ENCODE measurements at regions not wholly inside any gene's neighbourhood (a gene's known extent, or its start where the extent isn't known, plus 50 kb on each side); places are given as distances from the start of the nearest gene placed in this dataset.
A peak's percentile ranks its signal among the peaks of the same experiment; 100 is the strongest.

DNA sequence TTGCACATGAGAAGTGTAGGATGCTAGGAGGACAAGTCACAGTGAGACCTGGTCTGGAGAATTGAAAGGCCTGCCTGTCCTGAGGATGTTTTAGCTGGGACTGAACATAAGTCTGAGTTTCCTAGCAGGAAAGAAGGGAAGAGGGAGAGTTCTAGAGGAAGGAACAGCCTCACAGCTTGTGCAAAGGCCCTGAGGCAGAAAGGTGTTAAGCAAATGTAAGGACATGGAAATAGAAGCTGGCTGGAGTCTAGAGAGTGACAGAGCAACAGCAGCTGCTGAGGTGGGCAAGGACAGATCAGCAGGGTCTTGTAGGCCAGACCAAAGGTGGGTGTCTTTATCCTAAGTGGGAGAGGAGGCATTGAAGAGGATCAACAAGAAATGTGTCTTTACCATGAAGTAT lies 210.9 kb upstream of the E2F8 start:
- no peaks in the 10 kb centered on the region for H3K4me1 Mint-ChIP-seq (ENCODE audit: low read depth)
- intact Hi-C loops (cut with micrococcal nuclease) = no loop called here
- no peak for DNase-seq (ENCODE audit: low spot score)
- peaks cover 13% of the 10 kb centered on the region for H3K27me3 Mint-ChIP-seq (ENCODE audit: low read depth)
- H3K27ac Mint-ChIP-seq = no peak overlapping the region
- H3K36me3 Mint-ChIP-seq (ENCODE audit: low read depth) = no peaks in the 10 kb centered on the region
- no peak overlapping the region for H3K4me3 Mint-ChIP-seq (ENCODE audit: low read depth)
- H3K9me3 Mint-ChIP-seq = no peaks in the 10 kb centered on the region

DNA sequence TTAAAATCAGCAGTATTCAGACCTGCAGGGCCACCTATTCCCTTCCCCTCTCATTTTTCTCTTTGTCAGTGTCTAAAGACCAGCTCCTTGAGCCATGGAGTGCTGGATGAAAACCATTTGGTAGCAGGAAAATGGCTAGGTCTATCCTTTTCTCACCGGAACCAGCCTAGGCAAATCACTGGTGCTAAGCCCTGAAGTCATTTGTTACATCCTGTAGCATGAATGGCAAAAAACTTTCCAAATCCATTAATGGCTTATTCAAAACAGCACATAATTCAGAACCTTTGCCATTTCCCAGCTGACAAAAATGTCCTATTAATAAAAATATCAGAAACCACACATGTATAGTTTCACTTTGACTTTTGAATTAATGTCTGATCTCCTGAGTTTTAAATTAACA lies 209.5 kb upstream of the E2F8 start:
- H3K9me3 Mint-ChIP-seq = no peaks in the 10 kb centered on the region
- no peak overlapping the region for H3K27ac Mint-ChIP-seq
- intact Hi-C loops (cut with micrococcal nuclease) = no loop called here
- H3K4me3 Mint-ChIP-seq (ENCODE audit: low read depth) = no peak overlapping the region
- H3K36me3 Mint-ChIP-seq (ENCODE audit: low read depth) = no peaks in the 10 kb centered on the region
- no peak for DNase-seq (ENCODE audit: low spot score)
- H3K27me3 Mint-ChIP-seq (ENCODE audit: low read depth) = peaks cover 17% of the 10 kb centered on the region
- peaks cover 5% of the 10 kb centered on the region for H3K4me1 Mint-ChIP-seq (ENCODE audit: low read depth)

DNA sequence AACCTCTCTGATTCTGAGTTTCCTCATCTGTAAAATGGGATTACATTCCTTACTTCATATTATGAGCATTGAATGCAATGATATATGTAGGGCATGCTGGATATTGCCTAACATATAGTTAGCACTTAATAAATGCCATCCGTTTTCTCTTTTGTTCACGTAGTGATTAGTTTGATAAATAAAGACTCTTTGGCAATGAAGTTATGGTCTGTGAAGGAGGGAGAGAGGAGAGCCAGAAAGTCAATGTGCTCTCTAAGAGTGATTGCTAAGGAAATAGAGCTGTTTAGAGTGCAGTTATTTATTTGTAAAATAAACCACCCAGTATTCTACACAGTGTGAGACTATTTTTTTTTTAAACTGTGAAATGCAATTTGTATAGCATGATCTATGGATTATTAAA lies 207.9 kb upstream of the E2F8 start:
- intact Hi-C loops (cut with micrococcal nuclease) = loop anchor here (10.0 kb wide), 2 partner anchors 384 to 916 kb away; partner anchors contain the start of genes HTATIP2 and MRGPRX2
- Mint-ChIP-seq H3K4me3 (ENCODE audit: low read depth) (no peak overlapping the region), H3K27me3 (ENCODE audit: low read depth) (peaks cover 21% of the 10 kb centered on the region), H3K36me3 (ENCODE audit: low read depth) (no peaks in the 10 kb centered on the region), H3K4me1 (ENCODE audit: low read depth) (peaks cover 6% of the 10 kb centered on the region), H3K27ac (no peak overlapping the region), H3K9me3 (no peaks in the 10 kb centered on the region)
- DNase-seq (ENCODE audit: low spot score) = no peak

DNA sequence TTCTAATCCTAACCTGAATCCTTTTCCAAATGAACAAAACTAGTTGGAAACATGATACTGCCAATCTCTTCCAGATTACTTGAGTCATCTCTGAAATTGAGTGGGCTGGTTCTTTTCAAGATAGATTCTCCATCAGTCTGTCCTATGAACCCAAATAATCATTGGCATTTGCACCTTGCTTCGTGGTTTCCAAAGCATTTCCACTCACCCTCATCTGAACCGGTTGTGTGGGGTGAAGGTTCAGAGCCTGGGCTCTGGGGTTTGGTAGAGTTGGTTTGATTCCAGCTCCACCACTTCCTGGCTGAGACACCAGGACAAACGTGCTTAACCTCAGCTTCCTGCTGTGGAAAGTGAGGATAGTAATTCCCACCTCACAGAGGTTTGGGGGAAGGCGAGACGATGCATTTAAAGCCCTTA lies 206.4 kb upstream of the E2F8 start:
- no peak overlapping the region for H3K27ac Mint-ChIP-seq
- intact Hi-C loops (cut with micrococcal nuclease) = loop anchor here (10.0 kb wide), 2 partner anchors 382 to 918 kb away; partner anchors contain the start of genes HTATIP2 and MRGPRX2
- H3K4me3 Mint-ChIP-seq (ENCODE audit: low read depth) = no peak overlapping the region
- no peaks in the 10 kb centered on the region for H3K36me3 Mint-ChIP-seq (ENCODE audit: low read depth)
- DNase-seq (ENCODE audit: low spot score) = no peak
- H3K9me3 Mint-ChIP-seq = no peaks in the 10 kb centered on the region
- peaks cover 16% of the 10 kb centered on the region for H3K4me1 Mint-ChIP-seq (ENCODE audit: low read depth)
- H3K27me3 Mint-ChIP-seq (ENCODE audit: low read depth) = peaks cover 26% of the 10 kb centered on the region

DNA sequence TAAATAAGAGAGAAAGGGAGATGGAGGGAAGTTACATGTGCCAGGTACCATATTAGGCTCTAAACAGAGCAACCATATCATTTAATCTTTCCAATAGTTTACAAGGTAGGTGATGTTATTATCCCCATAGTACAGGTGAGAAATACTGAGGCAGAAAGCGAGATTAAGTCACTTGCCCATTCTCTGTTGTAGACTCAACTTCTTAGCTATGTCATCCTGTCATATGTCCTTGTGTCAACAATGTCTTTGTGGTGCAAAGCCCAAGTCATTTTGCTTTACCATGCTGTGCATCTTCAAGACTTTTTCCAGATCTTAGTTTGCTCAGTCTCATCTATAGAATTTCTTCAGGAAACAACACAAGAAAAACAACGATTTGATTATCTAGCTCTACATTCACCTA lies 205.0 kb upstream of the E2F8 start:
- no peak for DNase-seq (ENCODE audit: low spot score)
- Mint-ChIP-seq H3K36me3 (ENCODE audit: low read depth) (no peaks in the 10 kb centered on the region), H3K27me3 (ENCODE audit: low read depth) (peaks cover 29% of the 10 kb centered on the region), H3K4me3 (ENCODE audit: low read depth) (no peak overlapping the region), H3K27ac (no peak overlapping the region), H3K4me1 (ENCODE audit: low read depth) (peaks cover 28% of the 10 kb centered on the region), H3K9me3 (no peaks in the 10 kb centered on the region)
- intact Hi-C loops (cut with micrococcal nuclease) = loop anchor here (10.0 kb wide), 2 partner anchors 381 to 919 kb away; partner anchors contain the start of genes HTATIP2 and MRGPRX2

DNA sequence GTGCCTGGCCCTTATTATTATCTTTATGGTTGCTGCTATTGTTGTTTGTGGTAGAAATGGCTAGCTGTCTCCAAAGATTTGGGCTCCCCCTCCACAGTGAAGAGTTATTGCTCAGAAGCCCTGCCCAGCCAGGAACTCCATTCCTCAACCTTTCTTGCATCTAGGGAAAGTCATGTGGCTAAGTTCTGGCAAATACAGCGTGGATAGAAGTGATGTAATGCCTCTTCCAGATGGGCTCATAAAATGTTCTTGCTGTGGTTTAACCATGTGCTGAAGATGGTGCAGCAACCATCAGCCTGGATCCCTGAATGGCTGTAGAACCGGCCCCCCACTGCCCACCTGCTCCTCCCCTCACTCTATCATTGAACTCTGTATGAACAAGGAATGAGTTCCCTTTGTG lies 203.5 kb upstream of the E2F8 start:
- no peaks in the 10 kb centered on the region for H3K36me3 Mint-ChIP-seq (ENCODE audit: low read depth)
- H3K27me3 Mint-ChIP-seq (ENCODE audit: low read depth) = peaks cover 32% of the 10 kb centered on the region

DNA sequence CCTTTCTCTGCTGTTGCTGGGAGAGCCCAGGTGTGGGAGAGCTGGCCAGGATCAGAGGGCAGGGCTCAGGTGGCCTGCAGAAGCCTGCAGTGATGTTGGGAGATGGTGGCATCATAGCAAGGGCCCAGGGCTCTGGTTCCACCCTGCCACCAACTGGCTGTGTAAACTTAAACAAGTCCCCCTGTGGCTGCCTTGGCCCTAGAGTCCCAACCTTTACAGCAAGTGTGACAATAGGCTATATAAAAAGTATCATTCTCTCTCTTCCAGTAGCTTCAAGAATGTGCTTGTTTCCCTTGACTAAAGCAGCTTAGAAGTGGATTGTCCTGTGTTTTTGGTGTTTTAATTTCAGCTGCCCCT lies 201.8 kb upstream of the E2F8 start:
- intact Hi-C loops (cut with micrococcal nuclease) = loop anchor here (1.0 to 10.0 kb wide), 4 partner anchors 270 to 922 kb away; partner anchors contain the start of genes HTATIP2, MRGPRX2, NAV2 and ZDHHC13
- Mint-ChIP-seq H3K4me1 (ENCODE audit: low read depth) (peaks cover 28% of the 10 kb centered on the region), H3K9me3 (no peaks in the 10 kb centered on the region), H3K27ac (no peak overlapping the region), H3K27me3 (ENCODE audit: low read depth) (peaks cover 37% of the 10 kb centered on the region), H3K36me3 (ENCODE audit: low read depth) (no peaks in the 10 kb centered on the region), H3K4me3 (ENCODE audit: low read depth) (no peak overlapping the region)
- no peak for DNase-seq (ENCODE audit: low spot score)

More for the DNA sequence above, 203.5 kb upstream of the E2F8 start:
- H3K4me3 Mint-ChIP-seq (ENCODE audit: low read depth) = no peak overlapping the region
- H3K27ac Mint-ChIP-seq = no peak overlapping the region
- DNase-seq (ENCODE audit: low spot score) = no peak
- peaks cover 28% of the 10 kb centered on the region for H3K4me1 Mint-ChIP-seq (ENCODE audit: low read depth)
- H3K9me3 Mint-ChIP-seq = no peaks in the 10 kb centered on the region
- intact Hi-C loops (cut with micrococcal nuclease) = loop anchor here (5.0 to 10.0 kb wide), 3 partner anchors 327 to 921 kb away; partner anchors contain the start of genes HTATIP2, MRGPRX2 and ZDHHC13

DNA sequence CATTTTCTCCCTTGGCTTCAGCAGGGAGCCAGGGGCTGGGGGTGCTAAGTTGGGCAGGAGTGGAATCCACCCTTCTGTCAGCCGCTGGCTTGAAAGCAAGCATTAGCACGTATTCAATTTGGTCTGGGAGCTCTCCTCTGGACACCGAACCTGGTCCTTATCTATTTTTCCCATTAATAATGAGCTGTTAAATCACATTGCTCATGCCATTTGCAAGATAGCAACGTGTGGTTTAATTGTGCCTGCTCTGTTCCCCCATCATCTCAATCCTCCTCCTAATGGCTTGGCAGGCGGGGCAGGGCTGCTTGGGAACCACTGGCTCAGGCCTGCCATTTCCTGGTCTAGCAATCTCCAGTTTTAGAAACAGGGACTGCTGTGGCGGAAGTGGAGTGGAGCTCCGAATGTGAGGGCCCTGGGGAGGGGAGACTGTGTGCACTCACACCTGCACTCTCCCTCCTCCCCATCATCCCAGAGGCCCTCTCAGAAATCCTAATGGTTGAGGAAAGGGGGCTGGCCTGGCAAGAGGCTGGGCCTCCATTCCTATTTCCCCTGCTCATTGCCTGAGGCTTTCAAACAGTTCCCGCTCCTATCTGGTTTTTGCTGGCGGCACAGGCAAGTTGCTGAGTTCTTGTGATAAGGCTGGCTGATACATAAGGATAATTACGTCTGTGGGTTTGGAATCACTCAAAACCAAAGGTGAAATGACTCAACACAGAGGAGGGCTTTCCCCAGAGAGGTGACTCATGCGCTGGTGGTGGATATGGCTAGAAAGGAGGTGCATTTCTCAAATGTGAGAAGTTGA lies 201.2 kb upstream of the E2F8 start:
- peak; percentile 19 for DNase-seq (ENCODE audit: low spot score)
- no peaks in the 10 kb centered on the region for H3K9me3 Mint-ChIP-seq
- intact Hi-C loops (cut with micrococcal nuclease) = loop anchor here (1.0 to 10.0 kb wide), 4 partner anchors 270 to 923 kb away; partner anchors contain the start of genes HTATIP2, MRGPRX2, NAV2 and ZDHHC13
- H3K36me3 Mint-ChIP-seq (ENCODE audit: low read depth) = no peaks in the 10 kb centered on the region
- H3K27me3 Mint-ChIP-seq (ENCODE audit: low read depth) = peaks cover 41% of the 10 kb centered on the region
- H3K4me1 Mint-ChIP-seq (ENCODE audit: low read depth) = peaks cover 28% of the 10 kb centered on the region
- no peak overlapping the region for H3K4me3 Mint-ChIP-seq (ENCODE audit: low read depth)
- no peak overlapping the region for H3K27ac Mint-ChIP-seq

DNA sequence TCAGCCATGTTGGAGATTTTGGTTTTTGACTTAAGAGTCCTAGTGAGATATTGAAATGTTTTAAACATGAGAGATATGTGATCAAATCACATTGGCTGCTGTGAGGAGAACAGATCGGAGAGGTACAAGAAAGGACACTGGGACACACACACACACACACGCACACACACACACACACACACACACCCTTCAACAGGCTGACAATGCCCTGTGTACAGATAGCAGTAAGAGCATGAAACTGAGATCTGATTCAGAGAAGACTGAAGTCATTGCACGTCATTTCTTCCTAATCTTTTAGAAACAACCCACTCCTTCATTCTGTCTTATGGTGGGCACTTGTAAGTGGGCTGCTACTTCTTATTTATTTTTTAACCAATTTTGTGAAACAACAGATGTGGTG lies 200.5 kb upstream of the E2F8 start:
- no peak overlapping the region for H3K27ac Mint-ChIP-seq
- no peak overlapping the region for H3K4me3 Mint-ChIP-seq (ENCODE audit: low read depth)
- no peaks in the 10 kb centered on the region for H3K36me3 Mint-ChIP-seq (ENCODE audit: low read depth)
- H3K4me1 Mint-ChIP-seq (ENCODE audit: low read depth) = peaks cover 28% of the 10 kb centered on the region
- no peaks in the 10 kb centered on the region for H3K9me3 Mint-ChIP-seq
- intact Hi-C loops (cut with micrococcal nuclease) = loop anchor here (5.0 to 10.0 kb wide), 3 partner anchors 324 to 924 kb away; partner anchors contain the start of genes HTATIP2, MRGPRX2 and ZDHHC13
- DNase-seq (ENCODE audit: low spot score) = no peak
- H3K27me3 Mint-ChIP-seq (ENCODE audit: low read depth) = peaks cover 41% of the 10 kb centered on the region

DNA sequence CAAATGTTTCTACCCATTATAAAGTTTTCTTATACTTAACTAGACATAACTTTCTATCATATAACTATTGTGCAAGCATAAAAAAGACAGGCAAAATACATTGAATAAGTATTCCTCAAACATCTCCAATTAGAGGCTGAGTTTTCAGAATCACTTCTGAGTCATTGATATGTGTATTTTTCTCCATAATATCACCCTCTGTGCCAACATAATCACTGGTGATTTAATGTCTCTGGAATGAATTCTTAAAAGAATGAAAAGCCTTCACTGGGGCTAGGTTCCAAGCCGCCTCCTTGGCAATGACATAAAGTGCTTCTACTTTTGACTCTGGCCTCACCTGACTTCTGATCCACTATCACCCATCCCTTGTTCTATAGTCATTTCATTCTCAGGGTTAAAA lies 197.0 kb upstream of the E2F8 start:
- no peak overlapping the region for H3K27ac Mint-ChIP-seq
- H3K36me3 Mint-ChIP-seq (ENCODE audit: low read depth) = no peaks in the 10 kb centered on the region
- peaks cover 39% of the 10 kb centered on the region for H3K27me3 Mint-ChIP-seq (ENCODE audit: low read depth)
- intact Hi-C loops (cut with micrococcal nuclease) = no loop called here
- DNase-seq (ENCODE audit: low spot score) = no peak
- H3K4me3 Mint-ChIP-seq (ENCODE audit: low read depth) = no peak overlapping the region
- H3K9me3 Mint-ChIP-seq = no peaks in the 10 kb centered on the region
- peaks cover 18% of the 10 kb centered on the region for H3K4me1 Mint-ChIP-seq (ENCODE audit: low read depth)

DNA sequence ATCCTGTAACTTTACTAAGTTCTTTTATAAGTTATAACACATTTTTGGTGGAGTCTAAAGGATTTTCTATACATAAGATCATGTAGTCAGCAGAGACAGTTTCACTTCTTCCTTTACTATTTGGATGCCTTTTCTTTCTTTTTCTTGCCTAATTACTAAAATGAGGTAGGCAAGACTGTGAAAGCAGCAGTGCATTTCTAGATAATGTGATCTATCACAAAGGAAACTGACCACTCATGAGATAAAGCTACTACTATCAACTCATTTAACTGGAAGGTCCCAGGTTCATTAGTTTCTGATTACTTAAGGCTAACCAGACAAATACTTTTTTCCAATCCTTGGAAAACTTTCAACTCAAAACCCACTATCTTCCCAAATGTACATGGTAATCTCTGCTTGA lies 196.2 kb upstream of the E2F8 start:
- H3K36me3 Mint-ChIP-seq (ENCODE audit: low read depth) = no peaks in the 10 kb centered on the region
- DNase-seq (ENCODE audit: low spot score) = no peak
- no peak overlapping the region for H3K4me3 Mint-ChIP-seq (ENCODE audit: low read depth)
- H3K9me3 Mint-ChIP-seq = no peaks in the 10 kb centered on the region
- peaks cover 41% of the 10 kb centered on the region for H3K27me3 Mint-ChIP-seq (ENCODE audit: low read depth)
- H3K4me1 Mint-ChIP-seq (ENCODE audit: low read depth) = peaks cover 10% of the 10 kb centered on the region
- intact Hi-C loops (cut with micrococcal nuclease) = no loop called here
- H3K27ac Mint-ChIP-seq = no peak overlapping the region

DNA sequence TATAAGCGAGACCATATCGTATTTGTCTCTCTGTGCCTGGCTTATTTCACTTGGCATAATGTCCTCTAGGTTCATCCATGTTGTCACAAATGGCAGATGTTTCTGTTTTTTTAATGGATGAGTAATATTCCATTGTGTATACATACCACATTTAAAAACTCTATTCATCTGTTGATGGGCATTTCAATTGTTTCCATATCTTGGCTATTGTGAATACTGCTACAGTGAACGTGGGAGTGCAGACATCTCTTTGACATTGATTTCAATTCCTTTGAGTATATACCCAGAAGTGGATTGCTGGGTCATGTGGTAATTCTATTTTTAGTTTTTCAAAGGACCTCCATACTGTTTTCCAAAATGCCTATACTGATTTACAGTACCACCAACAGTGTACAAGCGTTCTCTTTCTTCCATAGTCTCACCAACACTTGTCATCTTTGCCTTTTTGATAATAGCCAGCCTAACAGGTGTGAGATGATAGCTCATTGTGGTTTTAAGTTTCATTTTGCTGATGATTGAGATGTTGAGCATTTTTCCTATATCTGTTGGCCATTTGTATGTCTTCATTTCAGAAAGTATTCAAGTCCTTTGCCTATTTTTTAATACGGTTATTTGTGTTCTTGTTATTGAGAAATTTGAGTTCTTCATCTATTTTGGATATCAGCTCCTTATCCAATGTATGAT lies 194.7 kb upstream of the E2F8 start:
- Mint-ChIP-seq H3K27me3 (ENCODE audit: low read depth) (peaks cover 37% of the 10 kb centered on the region), H3K4me3 (ENCODE audit: low read depth) (no peak overlapping the region), H3K36me3 (ENCODE audit: low read depth) (no peaks in the 10 kb centered on the region), H3K4me1 (ENCODE audit: low read depth) (no peaks in the 10 kb centered on the region), H3K27ac (no peak overlapping the region), H3K9me3 (no peaks in the 10 kb centered on the region)
- DNase-seq (ENCODE audit: low spot score) = no peak
- intact Hi-C loops (cut with micrococcal nuclease) = no loop called here

DNA sequence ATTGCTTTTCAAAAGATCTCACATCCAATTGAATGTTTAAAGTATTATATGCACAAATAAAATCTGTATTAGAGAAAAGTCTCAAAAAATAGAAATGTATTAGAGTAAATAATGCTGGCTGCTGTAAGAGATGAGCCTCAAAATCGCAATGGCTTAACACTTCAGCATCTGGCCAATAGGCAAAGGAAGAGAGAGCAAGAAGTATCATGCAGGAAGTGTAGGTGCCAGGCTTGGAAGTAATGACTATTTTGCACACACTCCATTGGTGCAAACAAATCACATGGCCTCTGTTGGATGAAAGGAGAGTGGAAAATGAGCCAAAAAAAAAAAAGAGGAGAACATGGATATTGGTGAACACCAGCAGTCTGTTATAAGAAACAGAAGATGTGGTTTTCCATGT lies 193.0 kb upstream of the E2F8 start:
- intact Hi-C loops (cut with micrococcal nuclease) = no loop called here
- no peaks in the 10 kb centered on the region for H3K4me1 Mint-ChIP-seq (ENCODE audit: low read depth)

More for the DNA sequence above, 193.0 kb upstream of the E2F8 start:
- Mint-ChIP-seq H3K27ac (no peak overlapping the region), H3K4me3 (ENCODE audit: low read depth) (no peak overlapping the region), H3K9me3 (no peaks in the 10 kb centered on the region), H3K27me3 (ENCODE audit: low read depth) (peaks cover 37% of the 10 kb centered on the region), H3K36me3 (ENCODE audit: low read depth) (no peaks in the 10 kb centered on the region)
- no peak for DNase-seq (ENCODE audit: low spot score)

Measured in activated T-helper 2 cell treated with anti-CD3 and anti-CD28 coated beads, Interferon-gamma antibody, Interleukin-2, Interleukin-4, amounts not matched to agents 10 μg/mL and 5 μg/mL and 100 μg/mL, durations not matched to agents 14 hours and 24 hours and 36 hours (primary cell).